ENCODE measurements at regions not wholly inside any gene's neighbourhood (a gene's known extent, or its start where the extent isn't known, plus 50 kb on each side); places are given as distances from the start of the nearest gene placed in this dataset.

DNA sequence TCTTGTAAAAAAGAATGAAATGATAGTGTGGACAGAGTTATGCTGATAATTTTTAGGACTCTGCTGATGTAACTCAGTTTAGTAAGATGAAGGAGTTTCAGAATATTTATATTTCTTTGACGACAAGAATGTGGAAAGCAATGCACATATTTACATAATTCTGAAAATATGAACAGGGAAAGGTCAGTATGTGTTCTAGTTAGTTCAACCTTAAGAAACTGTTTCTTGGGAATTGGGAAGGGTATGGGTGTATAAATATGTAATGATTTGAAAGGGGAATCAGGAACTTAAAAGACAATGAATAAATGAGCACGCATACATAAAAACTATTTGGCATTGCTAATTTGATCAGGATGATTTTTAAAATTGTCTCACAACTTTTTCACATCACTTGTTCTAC lies 1226.1 kb downstream of the SI start:
- 36 to 51% methylated on average over 2 of the region's 2 CpGs for WGBS, 2 donors (ENCODE audit: low coverage in 1 of 2)
- Histone ChIP-seq H3K27ac (no peak overlapping the region), H3K4me1 (no peaks in the 10 kb centered on the region), H3K27me3 (no peaks in the 10 kb centered on the region), H3K9me3 (no peaks in the 10 kb centered on the region), H3K36me3 (no peaks in the 10 kb centered on the region), H3K4me3 (no peak overlapping the region)
- TF ChIP-seq EP300 (IDR thresholded peaks at IDR 0.05) = no peak
- TF ChIP-seq, protein P1, sequence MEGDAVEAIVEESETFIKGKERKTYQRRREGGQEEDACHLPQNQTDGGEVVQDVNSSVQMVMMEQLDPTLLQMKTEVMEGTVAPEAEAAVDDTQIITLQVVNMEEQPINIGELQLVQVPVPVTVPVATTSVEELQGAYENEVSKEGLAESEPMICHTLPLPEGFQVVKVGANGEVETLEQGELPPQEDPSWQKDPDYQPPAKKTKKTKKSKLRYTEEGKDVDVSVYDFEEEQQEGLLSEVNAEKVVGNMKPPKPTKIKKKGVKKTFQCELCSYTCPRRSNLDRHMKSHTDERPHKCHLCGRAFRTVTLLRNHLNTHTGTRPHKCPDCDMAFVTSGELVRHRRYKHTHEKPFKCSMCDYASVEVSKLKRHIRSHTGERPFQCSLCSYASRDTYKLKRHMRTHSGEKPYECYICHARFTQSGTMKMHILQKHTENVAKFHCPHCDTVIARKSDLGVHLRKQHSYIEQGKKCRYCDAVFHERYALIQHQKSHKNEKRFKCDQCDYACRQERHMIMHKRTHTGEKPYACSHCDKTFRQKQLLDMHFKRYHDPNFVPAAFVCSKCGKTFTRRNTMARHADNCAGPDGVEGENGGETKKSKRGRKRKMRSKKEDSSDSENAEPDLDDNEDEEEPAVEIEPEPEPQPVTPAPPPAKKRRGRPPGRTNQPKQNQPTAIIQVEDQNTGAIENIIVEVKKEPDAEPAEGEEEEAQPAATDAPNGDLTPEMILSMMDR (IDR thresholded peaks at IDR 0.05) = no peak
- no peak for TF ChIP-seq POLR2A (IDR thresholded peaks at IDR 0.05)
- TF ChIP-seq POLR2AphosphoS5 (IDR thresholded peaks at IDR 0.05) = no peak
- no peak for ATAC-seq

DNA sequence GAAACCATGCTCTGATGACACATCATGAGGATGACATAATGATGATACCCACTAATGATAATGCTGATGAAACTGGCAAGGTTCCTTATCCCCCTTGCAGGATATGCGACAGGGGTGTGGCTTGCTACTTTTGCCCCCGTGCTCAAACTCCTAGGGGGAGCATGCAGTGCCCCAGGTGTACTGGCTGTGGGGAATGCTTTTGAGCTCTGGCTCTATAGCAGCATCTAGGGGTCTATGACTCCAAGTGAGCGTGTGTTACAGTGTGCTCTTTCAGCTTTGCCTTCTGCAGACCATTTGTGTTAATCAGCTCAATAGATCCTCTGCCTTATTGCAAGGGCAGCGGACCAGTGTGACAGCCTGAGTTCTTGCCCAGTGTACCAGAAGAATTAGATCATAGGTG lies 1239.5 kb downstream of the SI start:
- WGBS, 2 donors (ENCODE audit: low coverage in 1 of 2) = 62 to 79% methylated on average over 3 of the region's 4 CpGs
- Histone ChIP-seq H3K27ac (no peak overlapping the region), H3K27me3 (no peaks in the 10 kb centered on the region), H3K4me1 (no peaks in the 10 kb centered on the region), H3K9me3 (peaks cover 0 to 9% (median 0%) of the 10 kb centered on the region in 3 donors), H3K4me3 (no peak overlapping the region), H3K36me3 (no peaks in the 10 kb centered on the region)
- TF ChIP-seq POLR2A (IDR thresholded peaks at IDR 0.05) (no peak), EP300 (IDR thresholded peaks at IDR 0.05) (no peak), POLR2AphosphoS5 (IDR thresholded peaks at IDR 0.05) (no peak)
- TF ChIP-seq, protein P1 (IDR thresholded peaks at IDR 0.05) = no peak
- no peak for ATAC-seq

GRCh38 chr3:163832547-163832946 lies 1245.7 kb downstream of the SI start:
- Histone ChIP-seq H3K9me3 (no peaks in the 10 kb centered on the region), H3K36me3 (no peaks in the 10 kb centered on the region), H3K27ac (no peak overlapping the region), H3K27me3 (no peaks in the 10 kb centered on the region), H3K4me1 (no peaks in the 10 kb centered on the region), H3K4me3 (no peak overlapping the region)
- TF ChIP-seq POLR2AphosphoS5 (IDR thresholded peaks at IDR 0.05) (no peak), EP300 (IDR thresholded peaks at IDR 0.05) (no peak), POLR2A (IDR thresholded peaks at IDR 0.05) (no peak)
- TF ChIP-seq, protein P1 (IDR thresholded peaks at IDR 0.05) = no peak
- 70 to 80% methylated on average over 1 to 2 of the region's 2 CpGs for WGBS, 2 donors (ENCODE audit: low coverage in 1 of 2)
- no peak for ATAC-seq

DNA sequence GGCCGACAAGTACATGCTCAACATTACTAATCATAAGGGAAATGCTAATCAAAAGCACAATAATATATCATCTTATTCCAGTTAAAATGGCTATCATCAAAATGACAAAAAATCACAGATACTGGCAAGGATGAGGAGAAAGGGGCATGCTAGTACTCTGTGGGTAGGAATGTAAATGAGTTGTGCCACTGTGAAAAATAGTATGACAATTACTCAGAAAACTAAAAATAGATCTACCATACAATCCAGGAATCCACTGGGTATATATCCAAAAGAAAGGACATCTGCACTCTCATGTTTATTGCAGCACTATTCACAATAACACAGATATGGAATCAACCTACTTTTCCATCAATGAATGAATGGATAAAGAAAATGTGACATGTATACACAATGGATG lies 1256.5 kb downstream of the SI start:
- Histone ChIP-seq H3K36me3 (no peaks in the 10 kb centered on the region), H3K27ac (no peak overlapping the region), H3K4me3 (no peak overlapping the region), H3K9me3 (no peaks in the 10 kb centered on the region), H3K27me3 (no peaks in the 10 kb centered on the region), H3K4me1 (no peaks in the 10 kb centered on the region)
- 75 to 79% methylated on average over 1 of the region's 1 CpG for WGBS, 2 donors (ENCODE audit: low coverage in 1 of 2)
- TF ChIP-seq EP300 (IDR thresholded peaks at IDR 0.05) = no peak
- TF ChIP-seq POLR2A (IDR thresholded peaks at IDR 0.05) = no peak
- no peak for TF ChIP-seq POLR2AphosphoS5 (IDR thresholded peaks at IDR 0.05)
- TF ChIP-seq, protein P1 (IDR thresholded peaks at IDR 0.05) = no peak
- no peak for ATAC-seq

GRCh38 chr3:163817015-163817414 lies 1261.3 kb downstream of the SI start:
- no peaks in the 10 kb centered on the region for H3K9me3 ChIP-seq
- TF ChIP-seq POLR2A (IDR thresholded peaks at IDR 0.05) (no peak), EP300 (IDR thresholded peaks at IDR 0.05) (no peak)
- no peak for ATAC-seq
- WGBS, 2 donors (ENCODE audit: low coverage in 1 of 2) = 88 to 99% methylated on average over 6 of the region's 6 CpGs
- no peak overlapping the region for H3K4me3 ChIP-seq
- H3K36me3 ChIP-seq = no peaks in the 10 kb centered on the region
- no peaks in the 10 kb centered on the region for H3K27me3 ChIP-seq
- H3K27ac ChIP-seq = no peak overlapping the region
- no peaks in the 10 kb centered on the region for H3K4me1 ChIP-seq

Data from gastroesophageal sphincter (tissue), 4 donors.